ENCODE measurements at regions not wholly inside any gene's neighbourhood (a gene's known extent, or its start where the extent isn't known, plus 50 kb on each side); places are given as distances from the start of the nearest gene placed in this dataset.

DNA sequence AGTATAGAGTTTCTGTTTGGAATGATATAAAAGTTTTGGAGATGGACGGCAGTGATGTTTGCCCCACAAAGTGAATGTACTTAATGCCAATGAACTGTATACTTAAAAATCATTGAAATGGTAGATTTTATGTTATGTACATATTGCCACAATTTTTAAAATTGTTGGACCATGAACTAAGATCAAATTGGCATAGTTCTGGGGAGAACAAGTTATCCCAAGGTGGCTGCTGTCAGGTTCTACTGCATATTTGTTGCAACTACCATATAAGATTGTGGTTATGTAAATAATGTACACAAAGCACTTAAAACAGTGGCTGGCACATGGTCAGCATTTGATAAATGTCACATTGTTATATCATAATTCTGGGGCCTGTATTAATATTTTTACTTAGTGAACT, 466.4 kb downstream of the SIPA1L2 start:
- TF ChIP-seq POLR2A (IDR thresholded peaks at IDR 0.05; ENCODE audit: low read depth, low read length): no peak
- TF ChIP-seq POLR2AphosphoS5 (IDR thresholded peaks at IDR 0.05; ENCODE audit: low read depth, low read length): no peak
- no peak for TF ChIP-seq SPI1 (IDR thresholded peaks at IDR 0.05; ENCODE audit: low read depth, low read length)
- TF ChIP-seq TAF1 (IDR thresholded peaks at IDR 0.05; ENCODE audit: low read depth, low read length): no peak
